SK-N-SH (cell line): ENCODE measurements at regions not wholly inside any gene's neighbourhood (a gene's known extent, or its start where the extent isn't known, plus 50 kb on each side); places are given as distances from the start of the nearest gene placed in this dataset.
A peak's percentile ranks its signal among the peaks of the same experiment; 100 is the strongest.

Source experiments
- CTCF ChIA-PET: fragments of 300-600, 350-600 bp; formaldehyde crosslinking; extraction: SDS; loops from one replicate; lab custom pipeline; 2021; lab: Yijun Ruan, JAX
- POLR2A ChIA-PET: fragments of 350-600 bp; sonication (Branson Sonifier 250); formaldehyde crosslinking; extraction: SDS; loops from one replicate; lab custom pipeline; 2020; ENCODE audit warnings: antibody characterized with exemption, inconsistent platforms; lab: Yijun Ruan, JAX
- DNase-seq: peaks from one replicate; pipeline ENCODE4 v3.0.0; 2012
- H2AFZ ChIP-seq: fragments of 200-600 bp; sonication (generic); 2 replicates; pipeline ENCODE4 v1.8.1; 2016; ENCODE audit warnings: antibody characterized with exemption, mild to moderate bottlenecking, low read depth
- H3F3A ChIP-seq: fragments of 200-600 bp; sonication (generic); replicated peaks from 2 replicates; pipeline ENCODE3; 2016; ENCODE audit warnings: antibody characterized with exemption, mild to moderate bottlenecking; ENCODE audit not compliant: insufficient read depth
- H3K27ac ChIP-seq, 2 experiments: fragments of 200-500 bp in 1 of 2; fragments of 200-600 bp in 1 of 2; sonication (Bioruptor generic) in 1 of 2; sonication (generic), shearing (Covaris generic) in 1 of 2; 2 replicates each; pipeline versions ENCODE4 v1.5.1 to v1.6.1; 2014 to 2016; ENCODE audit warnings: low read depth in 2 of 2, inconsistent platforms in 1 of 2, low read length in 1 of 2, mild to moderate bottlenecking in 1 of 2, mixed read lengths in 1 of 2
- H3K27me3 ChIP-seq: fragments of 200-600 bp; sonication (generic), shearing (Covaris generic); 2 replicates; pipeline ENCODE4 v1.6.1; 2016; ENCODE audit warnings: mixed run types; ENCODE audit not compliant: insufficient read depth
- H3K36me3 ChIP-seq, 2 experiments: fragments of 200-500 bp in 1 of 2; fragments of 200-600 bp in 1 of 2; sonication (Bioruptor generic) in 1 of 2; sonication (generic) in 1 of 2; replicated peaks in 1 of 2; 2 replicates each; pipeline versions ENCODE3 to v1.5.1; 2014 to 2016; ENCODE audit warnings: low read length in 1 of 2, mild to moderate bottlenecking in 1 of 2; ENCODE audit not compliant: insufficient read depth in 2 of 2, control insufficient read depth in 1 of 2
- H3K4me1 ChIP-seq, 2 experiments: fragments of 200-500 bp in 1 of 2; fragments of 200-600 bp in 1 of 2; sonication (Bioruptor generic) in 1 of 2; sonication (generic), shearing (Covaris generic) in 1 of 2; 2 replicates each; pipeline versions ENCODE4 v1.5.1 to v1.6.1; 2014 to 2016; ENCODE audit warnings: low read depth in 1 of 2, low read length in 1 of 2, mixed run types in 1 of 2; ENCODE audit not compliant: insufficient read depth in 2 of 2, control insufficient read depth in 1 of 2
- H3K4me2 ChIP-seq: fragments of 200-600 bp; sonication (generic), shearing (Covaris generic); 2 replicates; pipeline ENCODE4 v1.6.1; 2017; ENCODE audit warnings: mixed run types
- H3K4me3 ChIP-seq, 2 experiments: fragments of 200-500 bp in 1 of 2; fragments of 200-600 bp in 1 of 2; sonication (Bioruptor generic) in 1 of 2; sonication (generic), shearing (Covaris generic) in 1 of 2; 2 replicates each; pipeline versions ENCODE4 v1.5.1 to v1.8.1; 2014 to 2016; ENCODE audit warnings: low read depth in 2 of 2, inconsistent platforms in 1 of 2, low read length in 1 of 2, mild to moderate bottlenecking in 1 of 2, mixed read lengths in 1 of 2, moderate library complexity in 1 of 2
- H3K79me2 ChIP-seq: fragments of 200-600 bp; sonication (generic); 2 replicates; pipeline ENCODE4 v1.8.1; 2017; ENCODE audit warnings: mild to moderate bottlenecking; ENCODE audit not compliant: insufficient read depth
- H3K9ac ChIP-seq: fragments of 200-600 bp; sonication (generic); 2 replicates; pipeline ENCODE4 v1.6.1; 2017; ENCODE audit warnings: mixed run types
- H3K9me2 ChIP-seq: fragments of 200-600 bp; sonication (generic); 2 replicates; pipeline ENCODE4 v1.6.1; 2017; ENCODE audit warnings: mixed run types
- H3K9me3 ChIP-seq: fragments of 200-600 bp; sonication (generic); 2 replicates; pipeline ENCODE4 v1.6.1; 2017; ENCODE audit warnings: mixed run types, mild to moderate bottlenecking, moderate library complexity
- H4K20me1 ChIP-seq: fragments of 200-600 bp; sonication (generic); 2 replicates; pipeline ENCODE4 v1.6.1; 2017; ENCODE audit warnings: mild to moderate bottlenecking, mixed run types; ENCODE audit not compliant: insufficient read depth
- ELF1 ChIP-seq: IDR thresholded peaks from 2 replicates; pipeline ENCODE4 v1.4.0; 2012
- EP300 ChIP-seq, 2 experiments: IDR thresholded peaks; 2 replicates each; pipeline versions ENCODE4 v1.4.0 to v1.6.1; 2012; ENCODE audit warnings: borderline replicate concordance in 1 of 2, low read depth in 1 of 2, low read length in 1 of 2
- EZH2phosphoT487 ChIP-seq: fragments of 200-600 bp; sonication (generic); IDR thresholded peaks from 2 replicates; pipeline ENCODE4 v1.6.1; 2017; ENCODE audit warnings: low read depth, mixed run types, mild to moderate bottlenecking, antibody characterized with exemption, moderate library complexity, borderline replicate concordance
- FOSL2 ChIP-seq: IDR thresholded peaks from 2 replicates; pipeline ENCODE4 v1.4.0; 2012; ENCODE audit warnings: low read depth, mild to moderate bottlenecking, moderate library complexity, borderline replicate concordance
- FOXJ3 ChIP-seq: sonication (generic); formaldehyde crosslinking; IDR thresholded peaks from 2 replicates; pipeline ENCODE4 v1.5.1; 2020; ENCODE audit warnings: mild to moderate bottlenecking, missing genetic modification reagents
- FOXM1 ChIP-seq: IDR thresholded peaks from 2 replicates; pipeline ENCODE4 v1.4.0; 2012; ENCODE audit warnings: low read depth, mild to moderate bottlenecking
- JUND ChIP-seq: IDR thresholded peaks from 2 replicates; pipeline ENCODE4 v1.4.0; 2012
- MEF2A ChIP-seq: IDR thresholded peaks from 2 replicates; pipeline ENCODE4 v1.4.0; 2012; ENCODE audit warnings: low read depth, borderline replicate concordance
- NFIC ChIP-seq: IDR thresholded peaks from 2 replicates; pipeline ENCODE4 v1.4.0; 2012; ENCODE audit warnings: borderline replicate concordance
- NRF1 ChIP-seq: IDR thresholded peaks from 2 replicates; pipeline ENCODE4 v1.6.1; 2012; ENCODE audit warnings: low read depth, mild to moderate bottlenecking, low read length
- POLR2AphosphoS5 ChIP-seq: IDR thresholded peaks from 2 replicates; pipeline ENCODE4 v1.6.1; 2012; ENCODE audit warnings: low read depth, low read length
- RAD21 ChIP-seq: IDR thresholded peaks from 2 replicates; pipeline ENCODE4 v1.6.1; 2012; ENCODE audit warnings: mild to moderate bottlenecking, low read length
- SIN3A ChIP-seq: IDR thresholded peaks from 2 replicates; pipeline ENCODE4 v1.6.1; 2012; ENCODE audit warnings: low read depth, mild to moderate bottlenecking, low read length, moderate library complexity, borderline replicate concordance
- TAF1 ChIP-seq: IDR thresholded peaks from 2 replicates; pipeline ENCODE4 v1.6.1; 2012; ENCODE audit warnings: low read depth, mild to moderate bottlenecking, low read length, moderate library complexity, borderline replicate concordance
- TCF12 ChIP-seq: IDR thresholded peaks from 2 replicates; pipeline ENCODE4 v1.4.0; 2012
- WGBS: methylation state at CpG from one replicate; pipeline ENCODE4 v1.1.6; 2017; ENCODE audit warnings: low lambda C conversion rate; 5-methylcytosine and 5-hydroxymethylcytosine counted together
- TF ChIP-seq, protein P1 (sequence below): IDR thresholded peaks from 2 replicates; pipeline ENCODE4 v1.4.0; 2012; ENCODE audit warnings: low read depth
- TF ChIP-seq, protein P2 (sequence below): IDR thresholded peaks from 2 replicates; pipeline ENCODE4 v1.4.0; 2012; ENCODE audit warnings: low read depth, borderline replicate concordance
- TF ChIP-seq, protein P3 (sequence below): fragments of 200-600 bp; sonication (generic); IDR thresholded peaks from 2 replicates; pipeline ENCODE4 v1.6.1; 2017; ENCODE audit warnings: antibody characterized with exemption, mild to moderate bottlenecking, moderate library complexity
- TF ChIP-seq, protein P4 (sequence below): fragments of 150-350 bp; IDR thresholded peaks from 2 replicates; pipeline ENCODE4 v1.6.1; 2016; ENCODE audit warnings: mild to moderate bottlenecking, low read depth, low read length

DNA sequence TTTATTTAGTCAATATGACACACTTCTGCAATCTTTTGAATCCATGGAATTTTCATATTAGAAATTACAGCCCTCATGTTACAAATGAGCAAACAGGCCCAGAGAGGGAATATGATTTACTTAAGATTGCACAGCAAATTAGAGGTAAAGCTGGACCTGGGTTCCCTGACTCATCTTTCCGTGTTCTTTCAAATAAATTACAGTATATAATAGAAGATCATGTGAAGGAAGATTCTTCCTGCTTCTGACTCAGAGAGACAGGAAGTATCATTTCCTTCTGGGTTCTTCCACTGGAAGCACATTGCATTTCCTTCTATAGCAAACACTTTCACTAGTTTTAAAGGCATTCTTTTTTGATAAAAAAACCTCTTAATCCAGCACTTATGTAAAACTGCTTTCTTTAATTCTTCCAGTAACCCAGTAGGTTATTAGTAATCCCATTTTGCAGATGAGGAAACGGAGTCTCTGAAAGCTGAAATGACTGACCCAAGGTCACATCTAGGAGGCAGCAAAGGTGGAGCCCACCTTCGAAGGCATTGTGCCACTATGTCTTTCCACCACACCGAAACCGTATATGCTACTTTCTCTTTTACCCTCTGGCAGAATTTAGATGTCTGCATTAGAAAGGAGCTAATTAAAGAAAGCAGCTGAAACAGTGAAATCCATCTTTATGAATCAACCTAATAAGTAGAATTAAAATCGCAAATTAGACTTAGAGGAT, 566.7 kb upstream of the KLF4 start (continued):
- TF ChIP-seq TCF12 (peak; percentile 38; the same call in 1 of the 2 replicates), JUND (peak; percentile 63), FOSL2 (peak; percentile 49)
- TF ChIP-seq, protein P1, sequence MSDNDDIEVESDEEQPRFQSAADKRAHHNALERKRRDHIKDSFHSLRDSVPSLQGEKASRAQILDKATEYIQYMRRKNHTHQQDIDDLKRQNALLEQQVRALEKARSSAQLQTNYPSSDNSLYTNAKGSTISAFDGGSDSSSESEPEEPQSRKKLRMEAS = 0 out of 2 replicates have a peak, but pooled peaks have one; percentile 16
- TF ChIP-seq, protein P2, sequence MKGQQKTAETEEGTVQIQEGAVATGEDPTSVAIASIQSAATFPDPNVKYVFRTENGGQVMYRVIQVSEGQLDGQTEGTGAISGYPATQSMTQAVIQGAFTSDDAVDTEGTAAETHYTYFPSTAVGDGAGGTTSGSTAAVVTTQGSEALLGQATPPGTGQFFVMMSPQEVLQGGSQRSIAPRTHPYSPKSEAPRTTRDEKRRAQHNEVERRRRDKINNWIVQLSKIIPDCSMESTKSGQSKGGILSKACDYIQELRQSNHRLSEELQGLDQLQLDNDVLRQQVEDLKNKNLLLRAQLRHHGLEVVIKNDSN = 0 out of 2 replicates have a peak, but pooled peaks have one; percentile 25

DNA sequence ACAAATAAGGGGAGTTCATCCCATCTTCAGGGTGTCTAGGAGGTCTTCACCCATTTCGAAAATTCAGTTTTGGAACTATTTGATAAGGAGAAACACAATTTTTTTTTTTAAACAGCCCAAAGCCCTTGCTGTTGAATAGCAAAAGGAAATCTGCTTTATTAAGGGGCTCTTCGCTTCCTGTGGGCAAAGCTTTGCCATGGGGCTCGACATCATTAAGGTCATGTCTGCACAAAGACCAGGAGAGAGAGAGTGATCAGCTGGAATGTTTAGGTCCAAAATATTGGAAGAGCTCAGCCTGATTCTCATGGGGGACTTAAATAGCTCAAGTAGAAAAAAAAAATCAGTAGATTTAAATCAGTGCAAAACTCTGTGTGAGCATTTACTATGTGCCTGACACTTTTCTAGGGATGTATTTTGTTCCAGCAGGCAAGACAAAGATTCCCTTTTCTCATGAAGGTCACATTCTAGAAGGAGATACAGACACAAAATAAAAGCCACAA, 564.6 kb upstream of the KLF4 start:
- Histone ChIP-seq H3K9me3 (no peaks in the 10 kb centered on the region), H3K9ac (no peak overlapping the region), H3K27me3 (no peaks in the 10 kb centered on the region), H3K4me1 (no peaks in the 10 kb centered on the region; a peak in 2 of 4 replicates), H3K27ac (no peak overlapping the region), H3K36me3 (no peaks in the 10 kb centered on the region), H3F3A (peaks cover 38% of the 10 kb centered on the region), H4K20me1 (no peaks in the 10 kb centered on the region), H3K4me3 (no peak overlapping the region), H3K9me2 (no peaks in the 10 kb centered on the region), H3K4me2 (no peak overlapping the region), H2AFZ (no peak overlapping the region), H3K79me2 (no peaks in the 10 kb centered on the region)
- TF ChIP-seq FOXM1 (no peak), NFIC (no peak), FOSL2 (no peak), EP300 (IDR thresholded peaks at IDR 0.05; ENCODE audit: borderline replicate concordance in 1 of 2, low read depth in 1 of 2, low read length in 1 of 2) (no peak), ELF1 (no peak), FOXJ3 (CRISPR knock-in tag) (no peak), SIN3A (no peak), POLR2AphosphoS5 (no peak), NRF1 (no peak), MEF2A (no peak), TAF1 (no peak), EZH2phosphoT487 (no peak), TCF12 (no peak), RAD21 (no peak)
- TF ChIP-seq, protein P3, sequence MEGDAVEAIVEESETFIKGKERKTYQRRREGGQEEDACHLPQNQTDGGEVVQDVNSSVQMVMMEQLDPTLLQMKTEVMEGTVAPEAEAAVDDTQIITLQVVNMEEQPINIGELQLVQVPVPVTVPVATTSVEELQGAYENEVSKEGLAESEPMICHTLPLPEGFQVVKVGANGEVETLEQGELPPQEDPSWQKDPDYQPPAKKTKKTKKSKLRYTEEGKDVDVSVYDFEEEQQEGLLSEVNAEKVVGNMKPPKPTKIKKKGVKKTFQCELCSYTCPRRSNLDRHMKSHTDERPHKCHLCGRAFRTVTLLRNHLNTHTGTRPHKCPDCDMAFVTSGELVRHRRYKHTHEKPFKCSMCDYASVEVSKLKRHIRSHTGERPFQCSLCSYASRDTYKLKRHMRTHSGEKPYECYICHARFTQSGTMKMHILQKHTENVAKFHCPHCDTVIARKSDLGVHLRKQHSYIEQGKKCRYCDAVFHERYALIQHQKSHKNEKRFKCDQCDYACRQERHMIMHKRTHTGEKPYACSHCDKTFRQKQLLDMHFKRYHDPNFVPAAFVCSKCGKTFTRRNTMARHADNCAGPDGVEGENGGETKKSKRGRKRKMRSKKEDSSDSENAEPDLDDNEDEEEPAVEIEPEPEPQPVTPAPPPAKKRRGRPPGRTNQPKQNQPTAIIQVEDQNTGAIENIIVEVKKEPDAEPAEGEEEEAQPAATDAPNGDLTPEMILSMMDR = no peak
- TF ChIP-seq, protein P1 = no peak
- TF ChIP-seq, protein P4, sequence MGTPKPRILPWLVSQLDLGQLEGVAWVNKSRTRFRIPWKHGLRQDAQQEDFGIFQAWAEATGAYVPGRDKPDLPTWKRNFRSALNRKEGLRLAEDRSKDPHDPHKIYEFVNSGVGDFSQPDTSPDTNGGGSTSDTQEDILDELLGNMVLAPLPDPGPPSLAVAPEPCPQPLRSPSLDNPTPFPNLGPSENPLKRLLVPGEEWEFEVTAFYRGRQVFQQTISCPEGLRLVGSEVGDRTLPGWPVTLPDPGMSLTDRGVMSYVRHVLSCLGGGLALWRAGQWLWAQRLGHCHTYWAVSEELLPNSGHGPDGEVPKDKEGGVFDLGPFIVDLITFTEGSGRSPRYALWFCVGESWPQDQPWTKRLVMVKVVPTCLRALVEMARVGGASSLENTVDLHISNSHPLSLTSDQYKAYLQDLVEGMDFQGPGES = no peak
- TF ChIP-seq, protein P2 = no peak
- 82% methylated on average over 3 of the region's 3 CpGs for WGBS
- CTCF ChIA-PET = interaction anchor here (0.7 kb wide), 1 partner anchor 55 kb away, joined by 3 read pairs; no protein-coding TSS in a partner anchor
- POLR2A ChIA-PET = no interaction called here
- no peak for DNase-seq
